ENCODE measurements at regions not wholly inside any gene's neighbourhood (a gene's known extent, or its start where the extent isn't known, plus 50 kb on each side); places are given as distances from the start of the nearest gene placed in this dataset.

DNA sequence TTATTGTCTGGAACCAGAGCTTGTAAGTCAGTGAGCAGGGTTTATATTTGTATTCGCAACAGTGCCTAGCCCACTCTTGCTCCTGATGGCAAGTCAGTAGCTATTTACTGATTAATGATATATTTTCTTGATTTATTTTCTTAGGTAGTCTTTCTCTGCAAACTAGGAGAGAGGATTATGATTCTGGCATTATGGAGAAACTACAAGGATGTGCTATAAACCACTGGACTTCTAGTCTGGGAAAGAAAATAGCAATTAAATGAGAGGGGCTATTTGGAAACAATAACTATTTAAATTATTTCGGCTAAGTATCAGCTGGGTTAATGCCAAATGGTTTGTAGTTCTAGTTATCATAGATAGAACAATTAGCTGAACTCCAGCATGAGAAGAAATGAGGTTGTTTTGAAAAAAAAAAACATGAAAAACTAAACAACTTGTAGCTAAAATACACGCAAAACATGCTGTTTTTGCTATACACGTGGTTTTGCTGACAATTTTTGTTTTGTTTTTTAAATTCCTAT lies 304.9 kb upstream of the TCF21 start:
- in situ Hi-C loops (cut with HindIII; ENCODE audit: low sequenced_read_pairs): no loop called here
- DNase-seq (ENCODE audit: low spot score): no peak

DNA sequence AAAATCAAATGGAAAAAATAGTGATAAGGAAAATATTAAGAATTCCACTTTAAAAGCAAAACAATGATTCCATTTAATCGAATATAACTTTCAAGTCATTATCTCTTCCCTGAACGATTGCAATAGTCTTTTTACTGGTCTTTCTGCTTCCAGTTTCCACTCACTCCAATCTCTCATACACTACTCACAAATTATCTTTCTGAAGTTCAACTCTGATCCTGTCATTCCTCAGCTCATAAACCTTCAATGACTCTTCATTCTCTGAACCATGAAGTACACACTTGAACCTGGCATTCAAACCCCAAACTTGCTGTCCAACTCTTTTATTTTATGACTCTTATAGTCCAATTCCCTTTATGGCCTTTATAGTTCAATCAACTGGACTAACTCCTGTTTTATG lies 304.1 kb upstream of the TCF21 start:
- DNase-seq (ENCODE audit: low spot score): no peak
- in situ Hi-C loops (cut with HindIII; ENCODE audit: low sequenced_read_pairs): no loop called here

DNA sequence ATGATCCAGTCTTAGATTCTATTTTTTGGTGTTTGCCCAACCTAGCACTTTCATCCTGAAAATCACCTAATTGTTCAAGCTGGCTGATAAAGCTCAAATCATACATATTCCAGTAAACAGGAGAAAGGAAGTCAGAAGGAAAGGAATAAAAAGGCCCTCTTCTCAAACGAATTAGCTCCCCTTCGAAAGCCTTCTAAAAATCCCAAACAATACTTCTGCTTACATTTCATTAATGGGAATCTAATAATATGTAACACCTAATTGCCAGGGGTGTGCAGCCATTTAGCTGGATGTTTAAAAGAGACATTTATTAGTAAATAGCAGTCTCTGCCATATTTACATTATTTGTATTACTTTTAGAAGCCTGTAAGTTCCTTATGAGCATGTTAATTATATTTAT lies 302.9 kb upstream of the TCF21 start:
- in situ Hi-C loops (cut with HindIII; ENCODE audit: low sequenced_read_pairs): no loop called here
- no peak for DNase-seq (ENCODE audit: low spot score)

GRCh38 chr6:133587546-133588160 lies 301.3 kb upstream of the TCF21 start:
- DNase-seq (ENCODE audit: low spot score): no peak
- in situ Hi-C loops (cut with HindIII; ENCODE audit: low sequenced_read_pairs): no loop called here

DNA sequence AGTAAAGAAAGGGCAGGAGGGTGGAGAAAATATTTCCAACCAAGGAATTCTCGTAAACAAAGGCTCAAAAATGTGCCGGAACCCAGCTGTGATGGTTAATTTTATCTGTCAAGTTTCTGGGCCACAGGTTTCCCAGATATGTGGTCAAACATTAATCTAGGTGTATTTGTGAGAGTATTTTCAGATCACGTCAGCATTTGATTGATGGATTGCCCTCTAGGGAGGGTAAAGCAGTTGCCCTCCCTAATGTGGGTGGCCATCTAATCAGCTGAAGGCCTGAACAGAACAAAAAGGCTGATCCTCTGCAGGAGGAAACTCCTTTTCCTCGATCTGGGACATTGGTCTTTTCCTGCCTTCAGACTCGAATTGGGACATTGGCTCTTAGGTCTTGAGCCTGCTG lies 298.7 kb upstream of the TCF21 start:
- DNase-seq (ENCODE audit: low spot score): no peak
- in situ Hi-C loops (cut with HindIII; ENCODE audit: low sequenced_read_pairs): no loop called here

- in situ Hi-C loops (cut with HindIII; ENCODE audit: low sequenced_read_pairs): no loop called here
- DNase-seq (ENCODE audit: low spot score): no peak
Observed at GRCh38 chr6:133590814-133591213, 298.1 kb upstream of the TCF21 start.

DNA sequence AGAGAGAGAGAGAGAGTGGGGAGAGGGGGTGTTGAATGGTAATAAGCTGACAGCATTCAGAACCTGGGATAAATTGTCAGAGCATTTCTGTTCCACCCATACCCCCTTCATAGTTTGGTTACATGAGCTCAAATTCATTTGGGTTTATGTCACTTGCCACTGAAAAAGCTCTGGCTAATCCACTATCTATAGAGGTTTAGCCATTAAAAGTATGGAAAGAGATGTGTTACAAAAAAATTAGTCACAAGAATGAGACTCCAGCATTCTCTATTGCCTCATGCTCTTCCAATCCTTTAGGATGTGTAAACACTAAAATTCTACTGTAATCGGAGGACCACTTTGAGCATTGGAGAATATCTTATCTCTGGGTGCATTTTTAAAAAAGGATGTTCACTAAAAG lies 297.6 kb upstream of the TCF21 start:
- in situ Hi-C loops (cut with HindIII; ENCODE audit: low sequenced_read_pairs): no loop called here
- no peak for DNase-seq (ENCODE audit: low spot score)

GRCh38 chr6:133594652-133595110 lies 294.2 kb upstream of the TCF21 start:
- in situ Hi-C loops (cut with HindIII; ENCODE audit: low sequenced_read_pairs): no loop called here
- DNase-seq (ENCODE audit: low spot score): no peak

DNA sequence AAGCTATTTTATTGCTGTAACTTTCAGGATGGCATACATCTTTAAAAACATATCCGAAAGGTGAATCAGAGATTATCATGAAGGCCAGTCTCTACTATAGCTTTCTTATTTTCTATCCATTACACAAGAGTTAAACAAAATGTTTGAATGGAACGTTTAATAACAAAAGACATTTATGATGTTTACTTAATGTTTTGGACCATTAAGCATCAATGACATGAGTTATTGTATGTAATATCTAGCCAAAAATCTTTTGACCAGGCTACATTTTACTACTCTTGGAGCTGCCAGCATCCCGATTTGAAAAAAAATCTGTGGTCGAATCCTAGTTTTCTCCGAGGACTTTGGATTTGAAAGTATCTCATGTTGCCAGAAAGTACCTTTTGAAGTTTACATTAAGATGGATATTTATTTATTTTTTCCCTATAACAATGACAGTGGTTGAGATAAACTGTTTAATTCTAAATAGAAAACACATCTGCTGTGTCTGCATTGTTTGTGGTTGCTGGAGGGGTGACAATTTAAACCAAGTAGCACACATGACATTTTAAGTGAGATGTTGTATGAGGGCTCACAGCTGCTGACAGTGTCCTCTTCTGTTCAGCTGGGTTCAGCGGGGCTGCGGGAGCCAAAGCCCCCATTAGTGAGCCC lies 293.7 kb upstream of the TCF21 start:
- no peak for DNase-seq (ENCODE audit: low spot score)
- in situ Hi-C loops (cut with HindIII; ENCODE audit: low sequenced_read_pairs): no loop called here

GRCh38 chr6:133606852-133607251 lies 282.1 kb upstream of the TCF21 start:
- peak; percentile 8 for DNase-seq (ENCODE audit: low spot score)
- in situ Hi-C loops (cut with HindIII; ENCODE audit: low sequenced_read_pairs): no loop called here

GRCh38 chr6:133608620-133609019 lies 280.3 kb upstream of the TCF21 start:
- DNase-seq (ENCODE audit: low spot score): no peak
- in situ Hi-C loops (cut with HindIII; ENCODE audit: low sequenced_read_pairs): no loop called here

GRCh38 chr6:133609415-133610226 lies 279.3 kb upstream of the TCF21 start:
- no peak for DNase-seq (ENCODE audit: low spot score)
- in situ Hi-C loops (cut with HindIII; ENCODE audit: low sequenced_read_pairs): no loop called here

DNA sequence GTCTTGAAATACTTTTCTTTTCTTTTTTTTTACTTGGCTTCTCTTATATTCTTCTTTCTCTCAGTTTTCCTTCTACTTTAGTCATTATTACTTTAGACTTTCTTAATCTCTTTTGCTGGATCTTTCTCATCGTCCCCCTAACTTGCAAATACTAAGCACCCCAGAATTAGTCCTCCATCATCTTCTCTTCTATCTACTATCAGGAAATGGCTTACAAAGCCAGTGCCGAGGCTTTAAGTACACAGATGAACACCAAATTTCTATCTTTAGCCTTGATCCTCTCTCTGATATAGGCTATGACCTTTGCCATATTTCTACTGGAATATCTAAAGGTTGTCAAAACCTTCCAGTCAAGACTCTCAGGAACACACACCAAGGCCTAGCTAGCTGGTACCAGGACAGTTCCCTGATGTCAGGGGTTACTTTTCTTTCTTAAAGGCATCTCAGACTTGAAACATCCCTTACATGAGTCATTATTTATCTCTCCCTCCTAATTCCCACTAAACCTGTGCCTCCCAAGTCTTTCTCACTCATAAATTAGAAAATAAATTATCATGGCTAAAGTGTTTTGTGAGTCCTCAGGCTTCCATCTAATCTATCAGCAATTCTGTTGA lies 278.6 kb upstream of the TCF21 start:
- in situ Hi-C loops (cut with HindIII; ENCODE audit: low sequenced_read_pairs): no loop called here
- DNase-seq (ENCODE audit: low spot score): no peak

GRCh38 chr6:133610971-133611370 lies 277.9 kb upstream of the TCF21 start:
- in situ Hi-C loops (cut with HindIII; ENCODE audit: low sequenced_read_pairs): no loop called here
- no peak for DNase-seq (ENCODE audit: low spot score)

DNA sequence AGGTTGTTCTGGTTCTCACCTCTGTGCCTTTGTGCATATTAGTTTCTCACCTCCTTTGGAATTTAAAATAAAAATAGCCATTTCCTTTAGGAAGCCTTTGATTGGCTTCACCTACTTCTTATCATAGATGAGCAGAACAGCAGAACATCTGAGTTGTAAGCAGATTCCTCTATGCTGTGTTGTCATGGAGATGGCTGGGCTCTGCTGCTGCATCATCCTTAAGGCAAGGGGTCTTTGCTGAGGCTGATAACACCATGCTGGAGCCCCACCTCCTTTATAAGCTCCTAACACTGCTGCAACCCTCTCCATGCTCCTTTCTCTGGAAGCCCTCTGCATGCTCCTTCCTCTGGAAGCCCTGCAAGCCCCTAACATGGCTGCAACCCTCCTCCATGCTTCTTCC lies 276.5 kb upstream of the TCF21 start:
- no peak for DNase-seq (ENCODE audit: low spot score)
- in situ Hi-C loops (cut with HindIII; ENCODE audit: low sequenced_read_pairs): no loop called here

DNA sequence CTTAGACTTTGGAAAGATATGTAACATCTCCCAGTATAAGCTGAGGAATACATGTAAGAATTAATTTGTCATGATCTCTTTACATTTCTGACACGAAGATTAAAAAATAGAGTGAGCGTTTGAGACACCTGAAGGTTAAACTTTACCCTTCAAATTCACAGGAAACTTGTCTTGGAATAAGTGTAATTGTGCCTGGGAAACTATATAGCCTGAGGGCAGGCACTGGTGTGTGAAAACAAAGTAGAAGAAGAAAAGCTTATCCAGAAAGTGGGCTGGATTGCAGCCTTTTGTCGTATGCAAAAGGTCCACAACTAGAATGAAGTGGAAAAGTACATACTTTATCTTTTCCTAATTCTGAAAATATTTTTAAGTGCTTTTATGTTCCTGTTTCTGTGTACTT lies 275.7 kb upstream of the TCF21 start:
- in situ Hi-C loops (cut with HindIII; ENCODE audit: low sequenced_read_pairs): no loop called here
- DNase-seq (ENCODE audit: low spot score): no peak

- in situ Hi-C loops (cut with HindIII; ENCODE audit: low sequenced_read_pairs): no loop called here
- DNase-seq (ENCODE audit: low spot score): no peak
Observed at GRCh38 chr6:133621751-133622150, 267.2 kb upstream of the TCF21 start.

DNA sequence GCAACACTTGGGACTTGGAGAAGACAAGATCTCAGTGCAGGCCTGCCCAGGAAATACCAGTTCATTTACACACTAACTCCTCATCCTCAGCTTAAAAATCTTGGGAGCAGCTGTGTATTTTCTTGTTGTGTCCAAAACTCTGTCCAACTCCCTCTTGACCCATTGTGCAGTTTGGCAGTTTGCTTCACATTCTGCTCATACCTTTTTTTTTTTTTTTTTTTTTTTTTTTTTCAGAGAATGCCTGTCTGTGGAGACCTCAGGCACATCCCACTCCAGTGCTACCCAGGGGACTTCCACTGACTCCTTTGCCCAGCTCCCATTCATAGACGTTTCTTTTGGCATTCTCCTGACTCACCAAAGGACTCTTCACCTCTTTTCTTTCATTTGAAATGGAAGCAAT lies 265.8 kb upstream of the TCF21 start:
- in situ Hi-C loops (cut with HindIII; ENCODE audit: low sequenced_read_pairs): no loop called here

GRCh38 chr6:133623621-133624020 lies 265.3 kb upstream of the TCF21 start:
- in situ Hi-C loops (cut with HindIII; ENCODE audit: low sequenced_read_pairs): no loop called here
- DNase-seq (ENCODE audit: low spot score): no peak

More for the DNA sequence above, 265.8 kb upstream of the TCF21 start:
- no peak for DNase-seq (ENCODE audit: low spot score)

All from G401 (cell line).